Activated naive CD8-positive, alpha-beta T cell treated with anti-CD3 and anti-CD28 coated beads, Interleukin-2, amount 10 ng/mL, durations not matched to agents 7 days and 5 days (primary cell): ENCODE measurements at regions not wholly inside any gene's neighbourhood (a gene's known extent, or its start where the extent isn't known, plus 50 kb on each side); places are given as distances from the start of the nearest gene placed in this dataset.

Experiments
- ATAC-seq: fragments of 150-1000 bp; cut with Tn5 transposase; one replicate; pipeline ENCODE4 v1.10.0; 2021; ENCODE audit warnings: low read depth, moderate library complexity
- POLR2A ChIA-PET: fragments of 350-600 bp; sonication (Branson Sonifier 250); formaldehyde crosslinking; loops from one replicate; lab custom pipeline; 2021; ENCODE audit warnings: antibody characterized with exemption; lab: Charles Lee
- DNase-seq: peaks from one replicate; pipeline ENCODE4 v3.0.0; 2021
- H3K27ac Mint-ChIP-seq: one replicate; pipeline ENCODE4 v1.8.0; 2022; ENCODE audit warnings: mild to moderate bottlenecking, mixed read lengths
- H3K27me3 Mint-ChIP-seq: one replicate; pipeline ENCODE4 v1.8.0; 2022; ENCODE audit warnings: mild to moderate bottlenecking, moderate library complexity, mixed read lengths
- H3K36me3 Mint-ChIP-seq: one replicate; pipeline ENCODE4 v1.8.0; 2021; ENCODE audit warnings: mild to moderate bottlenecking, mixed read lengths
- H3K4me1 Mint-ChIP-seq: one replicate; pipeline ENCODE4 v1.8.0; 2021; ENCODE audit warnings: mixed read lengths
- H3K4me3 Mint-ChIP-seq: one replicate; pipeline ENCODE4 v1.8.0; 2022; ENCODE audit warnings: mild to moderate bottlenecking, moderate library complexity, mixed read lengths
- H3K9me3 Mint-ChIP-seq: one replicate; pipeline ENCODE4 v1.8.0; 2021; ENCODE audit warnings: mixed read lengths

DNA sequence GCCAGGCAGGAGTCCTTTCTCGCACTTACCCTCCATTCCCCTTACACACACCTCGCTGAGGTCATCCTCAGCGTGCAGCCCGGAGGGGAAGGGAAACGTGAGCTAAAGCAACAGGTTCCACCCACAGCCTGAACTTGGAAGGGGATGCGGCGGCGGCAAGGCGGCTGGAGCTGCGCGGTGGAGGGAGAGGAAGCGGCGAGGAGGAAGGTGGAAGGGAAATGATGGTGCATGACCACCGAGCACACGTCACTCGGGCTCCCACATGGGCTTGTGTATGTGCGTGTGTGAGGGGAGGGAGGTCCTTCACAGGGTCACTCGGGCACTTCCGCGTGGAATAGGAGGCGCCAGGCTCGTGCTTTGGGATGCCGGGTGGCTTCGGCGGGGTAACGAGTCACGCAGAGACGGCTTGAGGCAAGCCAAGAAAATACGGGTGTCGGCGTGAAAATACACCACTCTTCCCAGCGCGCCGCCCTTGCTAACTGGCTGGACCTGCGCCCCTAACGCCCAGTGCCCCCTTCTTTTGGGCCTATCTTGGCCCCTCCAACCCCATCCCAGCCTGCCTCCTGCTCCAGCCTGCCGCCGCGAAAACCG, 225.5 kb upstream of the IL12A start:
- H3K27me3 Mint-ChIP-seq = peaks cover 64% of the 10 kb centered on the region
- DNase-seq (peak; percentile 55), ATAC-seq (peak; percentile 70)
- POLR2A ChIA-PET = no interaction called here
- H3K4me1 Mint-ChIP-seq = peaks cover 12% of the 10 kb centered on the region
- peak overlapping the region; percentile 78 for H3K27ac Mint-ChIP-seq
- no peaks in the 10 kb centered on the region for H3K9me3 Mint-ChIP-seq
- H3K36me3 Mint-ChIP-seq = no peaks in the 10 kb centered on the region
- H3K4me3 Mint-ChIP-seq = peak overlapping the region; percentile 86

DNA sequence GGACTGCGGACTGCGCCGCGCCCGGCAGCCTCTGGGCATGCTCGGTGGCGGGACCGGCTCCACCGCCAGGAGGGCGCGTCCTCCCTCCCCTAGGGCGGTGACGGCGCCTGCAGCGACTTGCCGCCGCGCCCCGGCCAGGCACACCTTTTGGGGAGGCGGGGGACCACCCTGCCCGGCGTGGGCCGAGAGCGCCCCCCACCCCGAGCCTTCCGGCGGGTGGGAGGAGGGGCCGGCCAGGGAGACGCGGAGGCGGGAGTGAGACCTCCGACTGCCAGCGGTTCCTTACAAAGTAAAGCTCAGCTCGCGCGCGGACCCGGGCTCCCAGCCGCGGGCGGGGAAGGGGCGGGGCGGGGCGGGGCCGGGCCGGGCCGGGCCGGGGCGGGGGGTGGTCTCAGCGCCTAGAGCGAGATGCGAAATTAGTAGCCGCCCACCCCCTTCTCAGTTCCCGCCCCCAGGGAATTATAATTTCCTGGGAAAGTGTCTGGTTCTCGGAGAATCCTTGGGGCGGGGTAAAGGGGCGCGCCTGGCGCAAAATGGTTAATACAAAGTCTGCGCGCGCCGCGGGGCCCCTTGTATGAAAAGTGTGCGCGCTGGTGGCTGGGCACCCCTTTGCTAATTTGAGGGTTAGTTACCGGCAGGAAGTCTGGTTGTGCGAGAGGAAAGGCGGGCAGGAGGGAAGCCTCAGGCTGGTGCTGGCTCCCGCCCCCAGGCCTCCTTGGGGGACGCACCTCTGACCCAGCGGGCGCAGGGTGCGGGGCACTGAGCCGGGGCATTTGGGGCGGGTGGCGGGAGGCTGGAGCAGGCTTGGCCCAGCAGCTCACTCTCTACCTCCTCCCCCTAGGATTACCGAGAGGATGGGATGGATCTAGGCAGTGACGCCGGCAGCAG, 224.8 kb upstream of the IL12A start:
- peaks cover 67% of the 10 kb centered on the region for H3K27me3 Mint-ChIP-seq
- H3K9me3 Mint-ChIP-seq = no peaks in the 10 kb centered on the region
- peak; percentile 70 for ATAC-seq
- peak overlapping the region; percentile 86 for H3K4me3 Mint-ChIP-seq
- H3K36me3 Mint-ChIP-seq = no peaks in the 10 kb centered on the region
- peaks cover 12% of the 10 kb centered on the region for H3K4me1 Mint-ChIP-seq
- peak; percentile 71 for DNase-seq
- POLR2A ChIA-PET = no interaction called here
- H3K27ac Mint-ChIP-seq = peak overlapping the region; percentile 78

DNA sequence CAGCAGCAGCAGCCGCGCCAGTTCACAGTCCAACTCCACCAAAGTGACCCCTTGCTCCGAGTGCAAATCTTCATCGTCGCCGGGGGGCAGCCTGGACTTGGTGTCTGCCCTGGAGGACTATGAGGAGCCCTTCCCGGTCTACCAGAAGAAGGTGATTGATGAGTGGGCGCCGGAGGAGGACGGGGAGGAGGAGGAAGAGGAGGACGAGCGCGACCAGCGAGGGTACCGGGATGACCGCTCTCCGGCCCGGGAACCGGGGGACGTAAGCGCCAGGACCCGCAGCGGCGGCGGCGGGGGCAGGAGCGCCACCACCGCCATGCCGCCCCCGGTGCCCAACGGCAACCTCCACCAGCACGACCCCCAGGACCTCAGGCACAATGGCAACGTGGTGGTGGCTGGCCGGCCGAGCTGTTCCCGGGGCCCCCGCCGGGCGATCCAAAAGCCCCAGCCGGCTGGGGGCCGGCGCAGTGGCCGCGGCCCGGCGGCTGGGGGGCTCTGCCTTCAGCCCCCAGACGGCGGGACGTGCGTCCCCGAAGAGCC, 224.1 kb upstream of the IL12A start:
- no peak for DNase-seq
- peaks cover 67% of the 10 kb centered on the region for H3K27me3 Mint-ChIP-seq

GRCh38 chr3:159765030-159765859, 223.4 kb upstream of the IL12A start:
- peaks cover 12% of the 10 kb centered on the region for H3K4me1 Mint-ChIP-seq
- ATAC-seq (no peak), DNase-seq (peak; percentile 31)
- peaks cover 67% of the 10 kb centered on the region for H3K27me3 Mint-ChIP-seq
- H3K4me3 Mint-ChIP-seq = peak overlapping the region; percentile 55
- POLR2A ChIA-PET = no interaction called here
- H3K27ac Mint-ChIP-seq = no peak overlapping the region
- no peaks in the 10 kb centered on the region for H3K9me3 Mint-ChIP-seq
- H3K36me3 Mint-ChIP-seq = no peaks in the 10 kb centered on the region

More for the DNA sequence above, 224.1 kb upstream of the IL12A start:
- no peak for ATAC-seq
- POLR2A ChIA-PET = no interaction called here
- H3K27ac Mint-ChIP-seq = no peak overlapping the region
- H3K9me3 Mint-ChIP-seq = no peaks in the 10 kb centered on the region
- peak overlapping the region; percentile 85 for H3K4me3 Mint-ChIP-seq
- H3K36me3 Mint-ChIP-seq = no peaks in the 10 kb centered on the region
- peaks cover 12% of the 10 kb centered on the region for H3K4me1 Mint-ChIP-seq

GRCh38 chr3:159765860-159766294, 222.8 kb upstream of the IL12A start:
- Mint-ChIP-seq H3K9me3 (no peaks in the 10 kb centered on the region), H3K4me3 (no peak overlapping the region), H3K27me3 (peaks cover 67% of the 10 kb centered on the region), H3K4me1 (peaks cover 12% of the 10 kb centered on the region), H3K27ac (no peak overlapping the region), H3K36me3 (no peaks in the 10 kb centered on the region)
- POLR2A ChIA-PET = no interaction called here
- DNase-seq = no peak
- ATAC-seq = no peak

GRCh38 chr3:159766563-159767185, 222.0 kb upstream of the IL12A start:
- H3K9me3 Mint-ChIP-seq = no peaks in the 10 kb centered on the region
- peaks cover 59% of the 10 kb centered on the region for H3K27me3 Mint-ChIP-seq
- H3K27ac Mint-ChIP-seq = no peak overlapping the region
- H3K4me3 Mint-ChIP-seq = no peak overlapping the region
- H3K4me1 Mint-ChIP-seq = peaks cover 12% of the 10 kb centered on the region
- DNase-seq (no peak), ATAC-seq (no peak)
- POLR2A ChIA-PET = no interaction called here
- H3K36me3 Mint-ChIP-seq = no peaks in the 10 kb centered on the region

DNA sequence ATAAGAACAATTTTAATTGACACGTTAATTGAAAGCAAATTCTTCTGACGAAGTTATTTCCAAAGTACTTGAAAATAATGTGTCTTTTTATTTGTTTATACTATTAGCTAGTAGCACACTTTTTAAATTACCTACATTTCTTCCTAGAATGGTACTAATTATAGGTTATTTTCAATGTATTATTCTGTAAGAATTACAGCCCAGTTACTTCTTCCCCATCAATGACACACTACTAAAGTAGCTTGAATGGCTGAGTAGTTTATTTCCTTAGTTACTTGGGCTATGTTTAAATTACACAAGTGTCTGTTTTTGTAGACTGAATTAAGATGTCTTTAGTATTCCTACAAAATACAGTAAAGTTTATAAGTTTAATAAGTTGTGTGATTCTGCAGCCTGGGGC, 217.6 kb upstream of the IL12A start:
- H3K27me3 Mint-ChIP-seq = peaks cover 45% of the 10 kb centered on the region
- no peak overlapping the region for H3K27ac Mint-ChIP-seq
- H3K36me3 Mint-ChIP-seq = no peaks in the 10 kb centered on the region
- no peaks in the 10 kb centered on the region for H3K9me3 Mint-ChIP-seq
- ATAC-seq (no peak), DNase-seq (no peak)
- POLR2A ChIA-PET = no interaction called here
- no peaks in the 10 kb centered on the region for H3K4me1 Mint-ChIP-seq
- no peak overlapping the region for H3K4me3 Mint-ChIP-seq

DNA sequence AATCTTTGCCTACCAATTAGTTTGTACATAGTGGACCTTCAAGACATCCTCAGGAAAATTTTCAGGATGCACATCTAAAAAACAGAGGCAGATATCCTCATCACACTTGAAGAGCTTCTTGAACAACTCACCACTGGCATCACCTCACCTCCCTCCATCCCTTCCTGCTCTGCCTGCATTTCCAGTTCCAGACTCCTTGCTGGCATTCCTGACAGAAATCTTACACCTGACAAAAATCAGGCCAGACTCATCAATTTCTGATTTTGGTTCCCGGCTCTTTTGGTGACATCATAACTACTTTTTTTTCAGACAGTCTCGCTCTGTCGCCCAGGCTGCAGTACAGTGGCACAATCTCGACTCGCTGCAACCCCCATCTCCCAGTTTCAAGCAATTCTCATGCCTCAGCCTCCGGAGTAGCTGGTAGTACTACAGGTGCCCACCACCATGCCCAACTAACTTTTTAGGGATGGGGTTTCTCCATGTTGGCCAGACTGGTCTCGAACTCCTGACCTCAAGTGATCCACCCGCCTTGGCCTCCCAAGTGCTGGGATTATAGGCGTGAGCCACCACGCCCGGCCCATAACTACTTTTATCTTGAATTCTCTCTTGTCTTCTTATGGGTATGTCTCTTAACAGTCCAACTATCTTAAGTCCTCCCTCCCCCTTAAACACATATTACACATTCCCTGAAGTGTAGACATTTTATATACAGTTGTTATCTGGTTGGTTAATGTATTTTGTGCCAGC, 216.6 kb upstream of the IL12A start:
- POLR2A ChIA-PET = no interaction called here
- Mint-ChIP-seq H3K4me1 (no peaks in the 10 kb centered on the region), H3K4me3 (no peak overlapping the region), H3K27ac (no peak overlapping the region), H3K36me3 (no peaks in the 10 kb centered on the region), H3K9me3 (no peaks in the 10 kb centered on the region), H3K27me3 (peaks cover 41% of the 10 kb centered on the region)
- DNase-seq = no peak
- ATAC-seq = no peak

DNA sequence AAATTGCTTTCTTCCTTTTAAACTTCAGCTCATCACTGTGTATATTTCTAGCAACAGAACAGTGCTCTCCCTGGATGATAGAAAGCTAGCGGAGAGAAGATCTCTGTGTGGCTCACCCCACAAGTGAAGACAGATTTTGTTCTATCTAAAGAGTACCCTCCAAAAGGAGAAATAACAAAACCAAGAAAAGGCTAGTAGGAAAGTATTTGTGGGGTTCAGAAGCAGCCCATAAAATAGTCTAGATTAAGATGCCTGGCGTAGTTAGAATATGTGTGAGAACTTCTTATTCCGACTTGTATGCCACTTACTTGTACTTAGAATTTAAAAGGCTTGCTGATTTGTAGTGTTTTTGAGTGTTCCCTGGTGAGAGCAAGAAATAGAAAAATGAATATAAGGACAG, 214.9 kb upstream of the IL12A start:
- no peaks in the 10 kb centered on the region for H3K36me3 Mint-ChIP-seq
- POLR2A ChIA-PET = no interaction called here
- no peak overlapping the region for H3K27ac Mint-ChIP-seq
- H3K9me3 Mint-ChIP-seq = no peaks in the 10 kb centered on the region
- DNase-seq (no peak), ATAC-seq (no peak)
- H3K4me1 Mint-ChIP-seq = no peaks in the 10 kb centered on the region
- H3K27me3 Mint-ChIP-seq = peaks cover 25% of the 10 kb centered on the region
- H3K4me3 Mint-ChIP-seq = no peak overlapping the region

GRCh38 chr3:159775372-159775961, 213.2 kb upstream of the IL12A start:
- POLR2A ChIA-PET = no interaction called here
- no peak for ATAC-seq
- no peaks in the 10 kb centered on the region for H3K36me3 Mint-ChIP-seq
- no peaks in the 10 kb centered on the region for H3K9me3 Mint-ChIP-seq
- peaks cover 25% of the 10 kb centered on the region for H3K27me3 Mint-ChIP-seq
- H3K27ac Mint-ChIP-seq = no peak overlapping the region
- H3K4me3 Mint-ChIP-seq = no peak overlapping the region
- DNase-seq = no peak
- no peaks in the 10 kb centered on the region for H3K4me1 Mint-ChIP-seq

- DNase-seq (no peak), ATAC-seq (no peak)
- H3K27me3 Mint-ChIP-seq = peaks cover 25% of the 10 kb centered on the region
- POLR2A ChIA-PET = no interaction called here
- no peak overlapping the region for H3K27ac Mint-ChIP-seq
- no peak overlapping the region for H3K4me3 Mint-ChIP-seq
- no peaks in the 10 kb centered on the region for H3K36me3 Mint-ChIP-seq
- no peaks in the 10 kb centered on the region for H3K4me1 Mint-ChIP-seq
- no peaks in the 10 kb centered on the region for H3K9me3 Mint-ChIP-seq
These were observed 211.9 kb upstream of the IL12A start for GRCh38 chr3:159776779-159777178.

DNA sequence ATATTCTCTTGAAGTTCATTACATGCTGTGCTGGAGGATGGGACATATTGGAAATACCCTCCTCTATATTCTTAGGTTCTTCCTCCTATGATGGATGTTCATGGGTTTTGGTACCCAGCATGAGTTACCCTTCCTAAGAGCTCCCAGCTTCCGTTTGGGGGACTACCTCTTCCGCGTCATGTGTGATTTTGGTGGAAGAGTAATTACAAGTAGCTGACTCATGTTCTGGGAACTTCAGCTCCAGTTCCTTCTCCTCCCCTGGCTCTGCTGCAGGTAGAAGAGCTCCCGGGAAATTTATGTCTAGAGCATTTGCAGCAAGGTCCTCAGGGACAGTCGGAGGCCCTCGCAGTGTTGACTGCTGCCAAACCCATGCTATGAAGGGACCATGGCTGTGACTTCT, 208.8 kb upstream of the IL12A start:
- Mint-ChIP-seq H3K9me3 (no peaks in the 10 kb centered on the region), H3K36me3 (no peaks in the 10 kb centered on the region), H3K27ac (no peak overlapping the region), H3K4me1 (no peaks in the 10 kb centered on the region), H3K4me3 (no peak overlapping the region), H3K27me3 (peaks cover 14% of the 10 kb centered on the region)
- POLR2A ChIA-PET = no interaction called here
- no peak for DNase-seq
- ATAC-seq = no peak
